ENCODE measurements at regions not wholly inside any gene's neighbourhood (a gene's known extent, or its start where the extent isn't known, plus 50 kb on each side); places are given as distances from the start of the nearest gene placed in this dataset.
A peak's percentile ranks its signal among the peaks of the same experiment; 100 is the strongest.

DNA sequence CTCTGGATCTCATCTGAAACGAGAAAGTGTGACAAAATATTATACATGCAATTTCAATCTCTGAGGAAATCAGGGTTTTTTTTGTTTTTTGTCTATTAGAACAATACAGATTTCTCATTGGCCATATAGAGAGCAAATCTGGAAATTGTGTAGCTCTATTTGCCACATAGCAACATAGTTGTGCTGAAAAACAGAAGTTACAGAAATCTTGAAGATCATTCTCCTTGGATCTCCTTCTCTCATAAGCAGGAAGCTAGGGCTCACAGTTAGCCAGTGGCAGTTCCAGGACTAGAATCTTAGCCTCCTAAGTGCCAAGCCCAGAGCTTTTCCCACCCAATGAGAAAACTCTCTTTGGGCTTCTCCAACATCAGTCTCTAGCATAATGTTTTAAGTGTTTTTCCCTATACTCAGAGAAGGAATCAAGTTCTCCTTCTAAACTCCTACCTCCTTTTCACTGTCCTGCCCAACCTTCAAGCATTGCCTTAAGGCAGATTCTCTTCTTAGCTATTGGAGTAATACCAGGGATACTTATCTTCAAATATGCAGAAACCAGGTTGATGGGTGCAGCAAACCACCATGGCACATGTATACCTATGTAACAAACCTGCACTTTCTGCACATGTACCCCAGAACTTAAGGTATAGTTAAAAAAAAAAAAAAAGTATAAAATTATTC, 211.6 kb downstream of the ALDH8A1 start:
- DNase-seq = no peak

DNA sequence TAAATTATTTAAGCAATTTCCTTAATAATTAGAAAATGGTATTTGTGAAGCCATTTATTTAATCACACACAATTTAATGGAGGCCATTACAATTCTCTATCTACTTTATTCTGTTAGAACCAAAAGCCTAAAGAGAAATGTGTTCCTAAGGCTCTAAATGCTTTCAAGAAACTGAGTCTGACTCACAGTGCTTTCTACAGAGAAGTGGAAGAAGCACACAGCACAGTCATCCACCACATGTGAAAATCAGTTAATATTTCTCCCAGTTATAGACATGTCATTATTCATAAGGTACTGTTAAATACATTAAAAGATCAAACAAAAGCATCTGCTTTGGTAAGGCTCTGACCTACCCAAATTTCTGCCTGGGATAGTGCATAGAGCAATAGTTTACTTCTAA, 214.4 kb downstream of the ALDH8A1 start:
- DNase-seq = no peak

DNA sequence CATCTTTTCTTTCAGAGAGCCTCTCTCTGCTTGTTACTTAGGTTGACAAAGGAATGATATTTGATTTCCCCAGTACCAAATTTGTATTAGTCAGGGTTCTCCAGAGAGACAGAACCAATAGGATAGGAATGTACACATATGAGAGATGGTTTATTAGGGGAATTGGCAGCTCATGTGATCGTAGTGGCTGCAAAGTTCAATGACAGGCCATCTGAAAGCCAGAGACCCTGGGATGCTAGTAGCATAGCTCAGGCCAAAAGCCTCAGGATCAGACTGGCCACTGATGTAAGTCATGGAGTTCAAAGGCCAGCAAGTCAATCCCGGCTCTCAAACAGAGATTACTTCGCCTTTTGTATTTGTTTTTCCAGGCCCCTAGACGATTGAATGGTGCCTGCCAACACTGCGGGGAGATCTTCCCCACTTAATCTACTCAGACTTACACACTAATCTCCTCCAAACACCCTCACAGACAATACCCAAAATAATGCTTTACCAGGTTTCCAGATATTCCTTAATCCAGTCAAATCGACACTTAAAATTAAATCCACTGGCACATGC, 215.5 kb downstream of the ALDH8A1 start:
- no peak for DNase-seq

DNA sequence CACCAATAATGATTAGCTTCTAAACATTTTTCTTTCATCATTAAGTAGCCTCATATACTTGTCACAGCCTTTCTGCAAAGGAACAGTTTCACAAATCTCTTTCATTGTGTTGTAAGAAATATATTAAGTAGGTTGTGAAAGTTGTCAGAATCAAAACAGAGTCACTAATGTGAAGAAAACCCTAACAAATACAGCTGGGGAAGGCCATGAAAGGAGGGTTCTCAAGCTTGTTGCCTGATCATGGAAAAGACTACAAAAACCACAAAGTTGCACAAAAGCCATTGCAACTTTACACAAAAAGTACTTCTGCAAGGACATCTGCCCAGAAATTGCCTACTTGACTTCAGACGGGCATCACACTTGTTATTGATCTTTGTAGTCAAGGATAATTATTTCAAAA, 216.1 kb downstream of the ALDH8A1 start:
- DNase-seq = no peak

DNA sequence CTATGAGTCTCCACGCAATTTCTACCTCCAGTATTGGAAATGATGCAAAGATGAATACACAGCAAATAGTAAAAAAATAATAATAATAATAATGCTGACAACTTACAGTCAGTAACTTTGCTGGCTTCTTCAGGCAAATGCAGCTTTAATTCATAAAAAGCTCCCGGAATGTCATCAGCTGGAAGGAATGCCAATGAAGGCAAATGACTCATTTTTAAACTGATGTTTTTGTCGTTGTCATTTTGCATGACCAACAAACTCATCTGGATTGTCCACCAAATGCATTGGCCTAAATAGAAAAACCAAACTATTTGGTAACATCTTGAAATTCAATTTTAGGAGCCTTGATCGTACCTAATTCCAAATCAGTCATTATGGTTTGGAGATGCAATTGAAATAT, 217.1 kb downstream of the ALDH8A1 start:
- no peak for DNase-seq

DNA sequence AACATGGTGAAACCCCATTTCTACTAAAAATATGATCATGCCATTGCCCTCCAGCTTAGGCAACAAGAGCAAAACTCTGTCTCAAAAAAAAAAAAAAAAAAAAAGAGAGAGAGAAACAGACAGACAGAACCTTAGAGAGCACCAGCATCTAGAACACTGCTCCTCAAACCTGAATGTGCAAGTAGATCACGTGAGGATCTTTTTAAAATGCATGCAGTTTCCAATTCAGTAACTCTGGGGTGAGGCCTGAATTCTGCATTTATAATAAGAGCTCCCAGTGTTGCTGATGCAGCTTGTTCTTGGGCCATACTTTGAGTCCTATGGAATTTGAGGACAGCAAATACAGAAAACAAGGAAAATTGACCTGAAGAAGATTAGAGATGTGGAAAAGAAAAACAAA, 218.3 kb downstream of the ALDH8A1 start:
- no peak for DNase-seq

DNA sequence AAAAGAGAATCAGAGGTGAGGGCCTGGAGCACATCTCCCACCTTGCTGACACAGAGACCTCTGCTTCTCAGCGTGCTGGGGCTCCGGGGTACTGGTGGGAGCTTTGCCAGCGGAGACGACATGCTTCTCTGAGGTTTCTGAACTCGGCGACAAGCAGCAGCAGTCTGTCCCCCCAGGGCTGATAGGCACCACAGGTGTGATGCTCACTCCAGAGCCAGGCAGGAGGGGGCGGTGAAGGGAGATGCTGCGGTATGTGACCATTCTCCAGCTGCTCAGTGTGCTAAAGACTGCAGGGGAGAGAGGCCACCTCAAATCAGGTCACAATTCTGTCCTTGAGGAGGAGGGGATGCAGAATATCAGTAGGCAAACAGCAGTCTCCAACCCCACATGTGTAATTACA, 219.9 kb downstream of the ALDH8A1 start:
- no peak for DNase-seq

DNA sequence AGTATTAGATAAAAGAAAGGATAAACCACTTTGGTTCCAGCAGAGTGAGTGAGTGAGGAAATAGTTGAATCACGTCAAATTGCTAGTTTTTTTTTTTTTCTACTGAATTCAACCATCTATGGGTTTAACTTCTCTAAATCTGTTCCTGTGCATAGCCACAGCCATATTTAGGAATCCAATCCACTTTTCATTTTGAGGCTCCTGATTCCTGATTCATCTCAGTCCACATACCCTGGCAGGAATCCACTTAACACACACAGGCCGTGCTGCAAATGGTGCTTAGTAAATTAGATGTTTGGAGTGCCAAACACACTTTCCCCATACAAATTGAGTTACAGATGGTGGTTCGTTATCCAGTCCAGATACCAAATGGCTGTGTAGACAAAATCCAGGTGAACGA, 220.3 kb downstream of the ALDH8A1 start:
- DNase-seq = no peak

DNA sequence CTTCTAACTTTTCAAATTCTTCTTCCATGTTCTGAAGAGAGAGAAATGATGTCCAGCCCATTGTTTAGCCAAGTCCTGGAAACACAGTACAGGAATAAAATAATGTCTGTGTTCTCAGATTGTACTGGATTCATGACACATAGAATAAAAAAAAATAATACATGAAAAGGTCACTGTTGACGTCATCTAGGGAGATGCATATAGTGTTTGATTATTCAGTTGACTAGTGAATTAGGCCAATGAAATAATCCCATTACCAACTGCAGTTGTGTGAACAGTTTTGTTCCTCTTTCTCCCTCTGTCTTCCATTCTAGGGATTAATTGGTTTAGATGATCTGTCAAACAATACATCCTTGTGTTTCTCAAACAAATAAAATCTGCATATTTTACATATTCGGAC, 222.8 kb downstream of the ALDH8A1 start:
- no peak for DNase-seq

DNA sequence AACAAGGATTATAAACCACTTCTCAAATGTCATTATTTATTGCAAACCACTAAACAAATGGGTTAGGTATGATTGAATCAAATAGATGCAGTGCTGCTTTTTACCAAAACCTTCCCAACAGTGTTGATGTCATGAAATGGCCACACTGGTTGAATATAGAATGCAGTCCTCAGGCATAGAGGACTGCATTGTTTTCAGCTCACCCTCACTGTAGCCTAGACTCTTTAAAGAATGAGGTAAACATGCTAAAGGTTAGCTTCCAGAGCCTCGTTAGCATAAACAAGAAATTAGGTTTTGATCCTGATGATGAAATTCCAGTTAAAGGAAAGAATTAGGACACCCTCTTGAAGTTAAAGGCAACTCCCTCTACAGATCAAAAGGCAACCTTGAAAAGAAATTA, 224.3 kb downstream of the ALDH8A1 start:
- DNase-seq = no peak

DNA sequence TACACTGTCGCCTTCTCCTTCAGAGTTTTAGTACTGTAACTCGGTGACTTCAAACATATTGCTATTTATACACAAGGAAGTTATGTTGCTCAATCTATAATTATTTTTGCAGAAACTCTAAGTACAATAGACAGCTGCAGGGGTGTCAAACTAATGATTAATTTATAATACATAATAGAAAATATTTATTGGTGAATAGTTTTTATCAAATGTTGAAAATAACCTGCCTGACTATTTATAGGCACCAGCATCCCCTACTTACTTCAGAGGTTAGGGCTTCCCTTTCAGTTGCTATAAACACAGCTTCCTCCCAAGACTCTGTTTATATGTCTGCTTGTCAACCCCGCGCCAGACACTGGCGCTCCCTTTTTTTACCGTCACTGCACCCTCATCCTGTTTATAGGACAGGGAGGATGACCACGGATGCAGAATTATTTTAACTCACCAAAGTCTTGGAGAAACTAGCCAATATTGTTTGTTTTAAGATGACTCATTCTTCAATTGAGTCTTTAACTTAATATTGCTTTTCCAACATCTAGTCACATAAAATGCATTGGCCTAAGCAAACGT, 225.0 kb downstream of the ALDH8A1 start:
- DNase-seq = no peak

DNA sequence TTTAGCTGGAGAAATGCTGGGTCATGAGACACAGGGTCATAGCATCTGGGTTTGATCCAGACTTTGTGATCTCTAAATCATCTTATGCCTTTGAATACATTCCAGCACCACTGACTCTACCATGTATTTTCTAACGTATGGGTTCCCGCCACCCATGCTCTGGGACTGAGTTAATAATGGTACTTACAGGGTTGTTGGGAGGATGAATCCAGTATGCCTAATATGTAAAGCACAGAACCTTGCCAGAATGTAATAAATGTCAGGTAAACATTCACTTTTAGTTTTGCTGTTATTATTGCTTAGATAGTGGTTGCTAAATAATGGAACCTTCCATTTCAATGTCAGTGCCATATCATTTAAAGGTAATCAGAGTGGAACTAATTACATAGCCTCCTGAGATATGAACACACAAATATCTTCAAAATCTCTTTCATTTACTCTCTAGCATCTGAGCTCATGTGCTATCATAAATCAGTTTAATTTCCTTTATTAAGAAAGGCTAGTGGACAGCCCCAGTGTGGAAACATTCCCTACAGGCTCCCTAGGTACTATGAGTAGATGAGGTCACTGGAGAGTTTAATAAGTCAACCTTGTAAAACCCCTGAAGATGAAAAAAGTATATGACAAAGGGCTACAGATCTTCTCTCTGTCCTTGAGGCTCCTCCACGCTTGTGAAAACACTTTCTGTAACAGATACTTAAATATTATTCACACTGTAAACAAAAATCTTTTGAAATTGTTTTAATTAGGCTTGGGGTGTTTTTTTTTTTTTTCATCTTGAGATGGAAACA, 226.6 kb downstream of the ALDH8A1 start:
- no peak for DNase-seq

DNA sequence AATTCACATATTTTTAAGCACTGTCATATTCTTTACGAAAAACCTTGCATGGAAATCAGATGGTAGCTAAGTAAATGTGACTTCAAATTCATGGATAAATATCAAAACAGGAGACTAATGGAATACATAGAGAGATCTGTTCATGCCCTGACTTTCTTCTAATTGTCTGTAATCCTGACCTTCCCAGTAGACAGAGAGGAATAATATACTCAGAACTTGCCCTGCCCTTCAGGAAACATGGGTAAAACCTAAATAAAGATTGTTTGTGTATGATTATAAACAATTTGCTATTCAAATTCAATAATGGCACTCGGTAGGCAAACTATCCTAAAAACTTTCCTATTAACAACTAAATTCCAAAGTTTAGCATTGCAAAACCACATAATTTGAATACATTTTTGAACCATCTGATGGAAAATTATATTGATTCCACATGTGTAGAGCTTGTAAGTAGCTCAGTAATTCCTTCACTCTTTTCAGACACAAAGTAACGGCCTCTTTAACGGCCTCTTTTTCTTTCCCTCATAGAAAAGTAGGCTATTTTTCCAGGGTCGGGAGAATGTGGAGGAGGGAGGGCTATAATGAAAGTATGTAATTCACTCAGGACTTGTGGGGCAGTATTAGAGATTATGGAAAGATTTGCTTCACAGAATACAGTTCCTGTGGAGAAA, 227.6 kb downstream of the ALDH8A1 start:
- DNase-seq = no peak

DNA sequence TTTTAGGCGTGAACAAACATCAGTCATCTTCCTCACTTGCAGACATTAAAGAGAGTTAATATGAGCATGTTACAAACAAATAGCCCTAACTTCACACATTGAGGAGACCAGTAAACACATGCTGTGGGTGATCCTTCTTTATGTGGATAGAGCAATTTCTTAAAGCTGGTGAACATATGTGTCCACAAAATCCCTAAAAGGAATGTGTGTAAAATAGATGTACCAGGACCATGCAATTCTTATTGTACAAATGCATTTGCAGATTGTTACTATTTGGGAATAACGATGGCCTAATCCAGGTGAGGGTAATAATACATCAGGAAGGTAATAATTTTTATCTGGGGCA, 228.9 kb downstream of the ALDH8A1 start:
- DNase-seq = no peak

DNA sequence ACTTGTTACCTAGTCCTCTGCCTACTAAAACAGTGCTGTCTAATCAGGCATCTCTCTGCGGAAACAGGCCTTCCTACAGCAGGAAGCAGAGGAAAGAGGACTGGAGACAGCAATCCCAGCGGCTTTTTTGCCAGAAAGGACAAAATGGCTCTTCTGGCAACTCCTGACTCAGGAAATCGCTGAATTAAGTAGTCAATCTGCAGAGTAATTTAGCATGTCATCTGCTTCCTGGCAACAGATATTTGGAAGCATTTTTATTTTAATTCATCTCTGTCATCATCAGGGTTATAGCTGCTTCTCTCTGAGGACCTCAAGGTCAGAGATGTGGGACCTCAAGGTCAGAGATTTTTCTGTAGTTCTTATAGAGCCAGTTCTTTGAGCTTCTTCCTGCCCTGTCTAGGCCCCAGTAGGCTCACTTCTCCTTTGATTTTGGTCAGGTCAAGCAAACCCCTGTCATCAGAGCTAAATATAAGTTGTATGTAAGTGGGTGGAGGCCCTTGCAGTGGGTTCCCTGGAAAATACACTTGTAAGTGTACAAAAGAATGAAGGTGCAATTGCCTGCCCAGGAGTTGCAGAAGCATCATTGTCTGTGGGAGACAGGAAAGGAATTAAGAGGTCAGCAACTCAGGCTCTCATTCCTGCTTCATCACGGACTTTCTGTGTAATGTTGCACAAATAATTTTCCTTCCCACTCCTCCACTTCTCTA, 229.4 kb downstream of the ALDH8A1 start:
- no peak for DNase-seq

DNA sequence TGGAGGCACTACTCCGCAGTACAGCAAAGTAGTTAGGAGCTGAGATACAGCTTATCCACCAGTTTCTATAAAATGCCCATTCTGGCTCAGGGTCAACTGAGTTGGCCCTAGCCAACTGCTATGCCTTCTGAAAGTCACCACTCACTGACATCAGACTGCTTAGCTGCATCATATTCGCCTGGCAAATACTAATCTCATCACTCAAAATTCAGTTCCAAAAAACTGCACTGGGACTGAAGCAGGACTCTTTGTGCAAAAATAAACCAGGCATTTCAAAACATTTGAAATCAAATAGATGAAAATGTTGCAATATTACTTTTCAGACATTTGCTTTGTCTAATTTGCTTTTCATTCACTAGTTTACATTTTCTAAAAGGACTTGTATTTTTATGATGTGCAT, 230.0 kb downstream of the ALDH8A1 start:
- no peak for DNase-seq

DNA sequence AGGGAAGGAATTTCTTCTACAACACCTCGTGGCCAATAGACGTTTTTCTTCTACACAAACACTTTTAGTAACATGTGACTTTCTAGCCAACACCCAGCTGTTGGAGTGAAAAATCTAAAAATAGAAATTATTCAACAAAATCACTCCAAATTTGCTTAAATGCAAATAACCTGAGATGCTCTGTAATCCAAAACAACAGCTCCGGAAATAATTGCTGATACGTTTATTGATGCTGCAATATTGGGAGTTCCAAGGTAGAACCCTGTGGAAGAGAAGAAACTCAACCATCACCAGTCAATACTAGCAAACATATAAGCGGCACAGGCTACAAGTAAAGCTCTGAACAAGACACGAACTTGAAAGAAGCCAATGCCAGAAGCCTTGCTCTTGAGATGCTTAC, 230.6 kb downstream of the ALDH8A1 start:
- no peak for DNase-seq

DNA sequence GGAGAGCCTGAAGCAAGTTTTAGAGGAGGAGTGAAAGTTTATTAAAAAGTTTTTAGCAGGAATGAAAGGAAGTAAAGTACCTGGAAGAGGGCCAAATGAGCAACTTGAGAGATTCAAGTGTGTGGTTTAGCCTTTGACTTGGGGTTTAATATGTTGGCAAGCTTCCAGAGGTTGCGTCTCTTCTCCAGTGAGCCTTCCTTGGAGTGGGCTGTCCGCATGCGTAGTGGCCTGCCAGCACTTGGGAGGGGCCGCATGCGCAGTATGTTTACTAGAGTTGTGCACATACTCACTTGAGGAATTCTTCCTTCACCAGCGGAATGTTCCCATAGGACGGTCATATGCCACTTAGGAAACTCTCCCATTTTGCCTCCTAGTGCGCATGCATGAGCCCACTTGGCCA, 235.2 kb downstream of the ALDH8A1 start:
- peak; percentile 12 for DNase-seq

DNA sequence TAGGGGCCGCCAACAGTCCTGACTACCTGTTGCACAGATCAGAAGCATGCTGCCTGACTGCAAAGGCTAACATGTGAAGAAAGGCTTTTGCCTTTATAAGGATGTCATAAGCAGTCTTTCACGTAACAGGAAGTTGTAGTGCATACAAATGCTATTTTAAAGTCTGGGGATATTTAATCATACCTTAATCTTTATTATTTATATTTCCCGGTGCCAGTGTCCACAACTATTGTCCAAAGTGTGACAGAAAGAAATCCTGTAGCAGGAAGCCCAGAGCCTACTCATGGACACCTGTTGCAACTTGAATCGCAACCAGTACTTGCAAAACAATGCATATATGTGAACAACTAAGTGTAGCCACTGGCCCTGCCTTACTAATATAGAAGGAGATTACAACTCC, 235.8 kb downstream of the ALDH8A1 start:
- no peak for DNase-seq

DNA sequence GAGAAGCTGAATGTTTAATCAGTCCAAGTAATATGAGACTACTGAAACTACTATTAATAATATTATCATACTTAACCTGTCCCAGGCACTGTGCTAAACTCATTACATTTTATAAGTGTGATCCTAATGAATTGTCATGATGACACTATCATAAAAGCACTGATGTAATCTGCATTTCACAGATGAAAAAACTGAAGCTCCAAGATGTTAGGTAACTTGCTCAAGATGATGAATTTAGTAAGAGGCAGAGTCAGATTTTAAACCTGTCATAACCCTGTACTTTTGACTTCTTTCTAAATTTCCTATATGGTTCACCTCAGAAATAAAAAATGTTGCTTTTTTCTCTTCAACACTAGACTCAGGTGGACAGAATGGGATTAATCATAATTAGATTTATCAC, 237.6 kb downstream of the ALDH8A1 start:
- no peak for DNase-seq

DNA sequence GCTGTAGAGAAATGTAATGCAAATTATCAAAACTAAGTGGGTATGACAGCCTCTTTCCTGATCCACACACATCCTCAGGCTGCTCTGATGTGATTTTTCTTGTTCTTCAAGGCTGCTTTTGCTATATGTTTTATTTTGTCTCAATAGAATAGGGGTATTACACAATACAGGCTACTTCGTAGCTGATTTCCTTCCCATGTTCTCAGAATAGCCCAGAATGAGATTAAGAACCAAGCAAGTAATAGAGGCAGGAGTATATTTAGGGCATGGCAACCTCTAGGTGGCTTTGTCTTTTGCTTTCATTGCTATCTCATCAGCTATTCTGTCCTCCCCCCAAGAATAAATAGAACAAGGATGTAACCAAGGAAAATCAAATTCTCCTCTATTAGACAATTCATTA, 241.8 kb downstream of the ALDH8A1 start:
- no peak for DNase-seq

DNA sequence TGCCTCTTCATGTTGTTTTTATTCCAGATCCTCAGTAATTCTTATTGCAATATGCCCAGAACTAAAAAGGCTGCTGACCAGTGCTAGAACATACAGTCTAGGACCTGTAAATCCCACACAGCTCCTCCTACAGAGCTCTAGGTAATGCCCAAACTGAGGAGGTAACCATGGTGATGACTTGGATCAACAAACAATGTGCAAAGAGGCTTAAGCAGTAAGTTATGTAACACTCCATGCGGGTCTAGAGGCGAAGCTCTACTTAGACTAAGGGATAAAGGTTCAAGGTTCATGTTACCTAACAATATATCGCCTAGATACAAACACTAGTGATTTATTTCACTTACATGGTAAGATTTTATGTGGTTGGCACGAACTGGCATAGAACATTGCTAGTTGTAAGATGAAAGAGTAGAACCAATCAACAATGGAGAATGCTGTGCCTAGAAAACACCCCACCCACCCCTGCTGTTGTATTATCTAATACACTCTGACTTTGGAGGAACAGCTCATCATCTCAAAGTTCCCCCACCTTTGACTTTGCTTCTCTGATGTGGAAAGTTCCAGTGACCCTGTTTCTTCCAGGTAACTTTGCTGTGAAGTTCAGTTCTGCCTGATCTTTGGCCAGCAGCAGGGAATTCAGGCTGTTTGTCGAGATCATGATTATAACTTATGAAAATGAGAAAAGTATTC, 242.4 kb downstream of the ALDH8A1 start:
- DNase-seq = peak; percentile 30

All from NCI-H510A treated with DMSO at 0.1 percent for 48 hours (cell line).